IgD-negative memory B cell (primary cell): ENCODE measurements at regions not wholly inside any gene's neighbourhood (a gene's known extent, or its start where the extent isn't known, plus 50 kb on each side); places are given as distances from the start of the nearest gene placed in this dataset.

Source experiments
- H3K27ac Mint-ChIP-seq, 3 donors: one replicate each; pipeline ENCODE4 v1.8.0; 2020 to 2022; ENCODE audit warnings: mild to moderate bottlenecking in 3 of 3, mixed read lengths in 3 of 3, moderate library complexity in 1 of 3
- H3K27me3 Mint-ChIP-seq: one replicate; pipeline ENCODE4 v1.8.0; 2021; ENCODE audit warnings: mixed read lengths
- H3K36me3 Mint-ChIP-seq: one replicate; pipeline ENCODE4 v1.8.0; 2020; ENCODE audit warnings: mild to moderate bottlenecking, mixed read lengths
- H3K4me1 Mint-ChIP-seq, 3 donors: one replicate each; pipeline ENCODE4 v1.8.0; 2020 to 2022; ENCODE audit warnings: mixed read lengths in 3 of 3, mild to moderate bottlenecking in 1 of 3
- H3K4me3 Mint-ChIP-seq, 4 donors: one replicate each; pipeline ENCODE4 v1.8.0; 2020 to 2022; ENCODE audit warnings: mild to moderate bottlenecking in 4 of 4, mixed read lengths in 4 of 4, moderate library complexity in 3 of 4
- H3K9me3 Mint-ChIP-seq, 3 donors: one replicate each; pipeline ENCODE4 v1.8.0; 2020 to 2021; ENCODE audit warnings: mixed read lengths in 3 of 3, mild to moderate bottlenecking in 1 of 3

GRCh38 chr12:115011703-115012102 lies 327.7 kb upstream of the TBX3 start:
- Mint-ChIP-seq H3K36me3 (no peaks in the 10 kb centered on the region), H3K4me3 (no peak overlapping the region), H3K27me3 (peaks cover 3% of the 10 kb centered on the region), H3K27ac (no peak overlapping the region), H3K9me3 (peaks cover 1 to 18% (median 7%) of the 10 kb centered on the region in 3 donors), H3K4me1 (peaks cover 0 to 3% (median 0%) of the 10 kb centered on the region in 3 donors)

DNA sequence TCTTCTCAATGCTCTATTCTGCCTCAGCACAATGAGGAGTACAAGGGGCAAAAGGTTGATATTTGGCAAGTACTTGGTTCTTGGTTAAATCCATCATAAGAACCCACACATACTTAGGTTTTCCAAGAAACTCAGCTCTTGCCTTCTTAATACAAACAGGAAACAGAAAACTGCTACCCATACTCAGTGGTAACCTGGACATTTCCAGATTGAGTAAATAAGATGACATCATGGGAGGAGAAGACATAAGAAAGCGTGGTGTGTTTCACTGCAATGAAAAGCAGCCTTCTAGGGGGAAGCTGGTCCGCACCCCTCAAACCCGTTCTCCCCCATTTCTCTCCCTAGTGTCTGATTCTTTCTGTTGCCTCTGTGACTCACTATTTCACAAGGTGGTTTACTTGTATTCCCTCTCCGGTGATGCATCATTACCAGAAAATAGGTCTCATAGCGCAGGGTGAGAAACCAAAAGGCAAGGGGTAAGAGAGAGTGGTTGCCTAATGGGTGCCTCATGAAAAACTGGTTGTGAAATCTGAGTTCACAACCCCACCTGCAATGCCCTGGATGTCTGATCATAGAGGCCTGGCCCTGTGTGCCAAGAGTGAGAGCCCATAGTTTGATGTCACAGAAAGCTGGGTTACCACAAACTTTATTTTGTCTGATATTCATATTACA lies 326.5 kb upstream of the TBX3 start:
- peak overlapping the region in 1 of 3 donors; percentile 7 for H3K27ac Mint-ChIP-seq
- H3K4me1 Mint-ChIP-seq = peaks cover 0 to 3% (median 0%) of the 10 kb centered on the region in 3 donors
- no peak overlapping the region for H3K4me3 Mint-ChIP-seq
- peaks cover 1 to 18% (median 7%) of the 10 kb centered on the region in 3 donors for H3K9me3 Mint-ChIP-seq
- H3K36me3 Mint-ChIP-seq = no peaks in the 10 kb centered on the region
- peaks cover 7% of the 10 kb centered on the region for H3K27me3 Mint-ChIP-seq

GRCh38 chr12:115008929-115009328 lies 325.0 kb upstream of the TBX3 start:
- H3K27ac Mint-ChIP-seq = no peak overlapping the region
- H3K27me3 Mint-ChIP-seq = peaks cover 7% of the 10 kb centered on the region
- H3K4me1 Mint-ChIP-seq = peaks cover 0 to 3% (median 0%) of the 10 kb centered on the region in 3 donors
- no peaks in the 10 kb centered on the region for H3K36me3 Mint-ChIP-seq
- peaks cover 1 to 18% (median 7%) of the 10 kb centered on the region in 3 donors for H3K9me3 Mint-ChIP-seq
- no peak overlapping the region for H3K4me3 Mint-ChIP-seq

GRCh38 chr12:115004470-115005146 lies 320.6 kb upstream of the TBX3 start:
- peaks cover 0 to 4% (median 0%) of the 10 kb centered on the region in 3 donors for H3K9me3 Mint-ChIP-seq
- H3K36me3 Mint-ChIP-seq = no peaks in the 10 kb centered on the region
- no peak overlapping the region for H3K27ac Mint-ChIP-seq

DNA sequence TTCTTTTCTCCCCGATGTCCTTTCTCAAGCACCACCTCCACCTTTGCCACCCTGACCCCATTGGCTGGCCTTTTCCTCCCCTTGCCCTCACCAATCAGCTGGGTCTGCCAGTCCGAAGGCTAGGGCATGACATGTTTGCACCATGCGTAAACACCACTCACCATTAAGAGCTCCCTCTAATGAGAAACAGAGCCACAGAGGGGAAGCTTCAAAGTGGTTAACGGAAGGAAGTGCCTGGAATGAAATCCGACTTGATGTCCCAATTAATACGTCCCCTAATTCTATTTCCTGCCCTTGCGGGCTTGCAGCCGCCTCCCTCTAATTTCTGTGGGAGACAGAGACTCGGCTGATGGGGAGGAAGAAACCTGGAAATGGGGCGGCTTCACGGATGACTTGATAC lies 318.5 kb upstream of the TBX3 start:
- no peak overlapping the region for H3K4me3 Mint-ChIP-seq
- H3K27ac Mint-ChIP-seq = no peak overlapping the region
- no peaks in the 10 kb centered on the region for H3K36me3 Mint-ChIP-seq
- H3K27me3 Mint-ChIP-seq = peaks cover 6% of the 10 kb centered on the region
- peaks cover 0 to 7% (median 0%) of the 10 kb centered on the region in 3 donors for H3K9me3 Mint-ChIP-seq
- H3K4me1 Mint-ChIP-seq = peaks cover 0 to 5% (median 0%) of the 10 kb centered on the region in 3 donors

More at GRCh38 chr12:115004470-115005146, 320.6 kb upstream of the TBX3 start:
- H3K4me1 Mint-ChIP-seq = peaks cover 0 to 7% (median 0%) of the 10 kb centered on the region in 3 donors
- peaks cover 6% of the 10 kb centered on the region for H3K27me3 Mint-ChIP-seq
- no peak overlapping the region for H3K4me3 Mint-ChIP-seq

- H3K36me3 Mint-ChIP-seq = no peaks in the 10 kb centered on the region
- H3K27ac Mint-ChIP-seq = no peak overlapping the region
- peaks cover 6% of the 10 kb centered on the region for H3K27me3 Mint-ChIP-seq
- H3K4me1 Mint-ChIP-seq = peaks cover 0 to 5% (median 0%) of the 10 kb centered on the region in 3 donors
- peaks cover 0 to 7% (median under 1%) of the 10 kb centered on the region in 3 donors for H3K9me3 Mint-ChIP-seq
- no peak overlapping the region for H3K4me3 Mint-ChIP-seq
These were observed 317.7 kb upstream of the TBX3 start for GRCh38 chr12:115001571-115002180.

- H3K4me3 Mint-ChIP-seq = peak overlapping the region in 1 of 4 donors; percentile 55
- H3K27ac Mint-ChIP-seq = no peak overlapping the region
These were observed 316.1 kb upstream of the TBX3 start for GRCh38 chr12:115000038-115000437.

GRCh38 chr12:114998750-114999128 lies 314.8 kb upstream of the TBX3 start:
- peaks cover 0 to 5% (median 0%) of the 10 kb centered on the region in 3 donors for H3K4me1 Mint-ChIP-seq
- H3K9me3 Mint-ChIP-seq = peaks cover 1 to 9% (median 8%) of the 10 kb centered on the region in 3 donors
- no peaks in the 10 kb centered on the region for H3K36me3 Mint-ChIP-seq
- peaks cover 4% of the 10 kb centered on the region for H3K27me3 Mint-ChIP-seq
- H3K4me3 Mint-ChIP-seq = no peak overlapping the region
- H3K27ac Mint-ChIP-seq = no peak overlapping the region

More at GRCh38 chr12:115000038-115000437, 316.1 kb upstream of the TBX3 start:
- Mint-ChIP-seq H3K27me3 (peaks cover 4% of the 10 kb centered on the region), H3K4me1 (peaks cover 0 to 5% (median 0%) of the 10 kb centered on the region in 3 donors), H3K36me3 (no peaks in the 10 kb centered on the region), H3K9me3 (peaks cover 0 to 10% (median 5%) of the 10 kb centered on the region in 3 donors)

GRCh38 chr12:114998118-114998749 lies 314.3 kb upstream of the TBX3 start:
- Mint-ChIP-seq H3K36me3 (no peaks in the 10 kb centered on the region), H3K9me3 (peaks cover 1 to 9% (median 8%) of the 10 kb centered on the region in 3 donors), H3K4me3 (no peak overlapping the region), H3K27ac (no peak overlapping the region), H3K4me1 (peaks cover 0 to 5% (median 0%) of the 10 kb centered on the region in 3 donors), H3K27me3 (peaks cover 4% of the 10 kb centered on the region)

- Mint-ChIP-seq H3K4me1 (peaks cover 0 to 5% (median 0%) of the 10 kb centered on the region in 3 donors), H3K4me3 (no peak overlapping the region), H3K9me3 (peaks cover 1 to 9% (median 9%) of the 10 kb centered on the region in 3 donors), H3K27ac (no peak overlapping the region), H3K27me3 (peaks cover 2% of the 10 kb centered on the region), H3K36me3 (no peaks in the 10 kb centered on the region)
These were observed 312.4 kb upstream of the TBX3 start for GRCh38 chr12:114996382-114996781.

DNA sequence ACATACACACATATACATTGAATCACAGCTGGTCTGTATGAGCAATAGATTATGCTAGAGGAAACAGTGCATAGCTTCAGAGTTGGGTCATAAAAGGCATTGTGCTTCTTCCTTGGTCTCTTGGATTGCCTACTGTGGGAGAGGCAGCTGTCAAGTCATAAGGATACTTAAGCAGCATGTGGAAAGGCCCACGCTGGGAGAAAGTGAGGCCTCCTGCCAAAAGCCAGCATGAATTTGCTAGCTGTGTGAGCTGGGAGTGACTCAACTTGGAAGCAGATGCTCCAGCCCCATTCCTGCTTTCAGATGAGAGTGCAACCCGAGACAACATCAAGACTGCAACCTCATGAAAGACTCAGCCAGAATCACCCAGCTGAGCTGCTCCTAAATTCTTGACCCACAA lies 311.9 kb upstream of the TBX3 start:
- Mint-ChIP-seq H3K4me3 (no peak overlapping the region), H3K9me3 (peaks cover 1 to 9% (median 7%) of the 10 kb centered on the region in 3 donors), H3K4me1 (peaks cover 0 to 5% (median 0%) of the 10 kb centered on the region in 3 donors), H3K36me3 (no peaks in the 10 kb centered on the region), H3K27ac (no peak overlapping the region), H3K27me3 (peaks cover 2% of the 10 kb centered on the region)

- H3K36me3 Mint-ChIP-seq = peaks cover 3% of the 10 kb centered on the region
- H3K4me1 Mint-ChIP-seq = no peaks in the 10 kb centered on the region
- H3K27me3 Mint-ChIP-seq = peaks cover 2% of the 10 kb centered on the region
- H3K9me3 Mint-ChIP-seq = peaks cover 3 to 15% (median 4%) of the 10 kb centered on the region in 3 donors
- H3K27ac Mint-ChIP-seq = no peak overlapping the region
- no peak overlapping the region for H3K4me3 Mint-ChIP-seq
These were observed 309.2 kb upstream of the TBX3 start for GRCh38 chr12:114993165-114993564.

DNA sequence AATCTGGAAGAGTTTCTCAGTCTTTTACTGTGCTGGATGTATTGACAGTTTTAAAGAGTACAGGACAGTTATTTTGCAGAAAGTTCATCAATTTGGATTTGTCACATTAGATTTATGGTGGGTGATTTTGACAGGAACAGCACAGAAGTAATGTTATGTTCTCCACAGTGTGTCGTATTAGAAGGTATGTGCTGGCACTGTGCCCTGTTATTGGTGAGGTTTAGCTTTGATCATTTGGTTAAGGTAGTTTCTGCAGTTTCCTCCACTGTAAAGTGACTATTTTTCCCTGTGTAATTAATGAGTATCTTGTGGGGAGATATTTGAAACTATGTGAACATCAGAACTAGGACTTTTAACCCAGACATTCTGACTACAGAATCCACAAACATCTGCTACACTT lies 308.5 kb upstream of the TBX3 start:
- Mint-ChIP-seq H3K27ac (no peak overlapping the region), H3K4me3 (no peak overlapping the region), H3K4me1 (no peaks in the 10 kb centered on the region), H3K9me3 (peaks cover 3 to 15% (median 4%) of the 10 kb centered on the region in 3 donors), H3K27me3 (peaks cover 2% of the 10 kb centered on the region), H3K36me3 (peaks cover 3% of the 10 kb centered on the region)

- Mint-ChIP-seq H3K4me1 (no peaks in the 10 kb centered on the region), H3K27me3 (no peaks in the 10 kb centered on the region), H3K9me3 (peaks cover 1 to 10% (median 3%) of the 10 kb centered on the region in 3 donors), H3K27ac (no peak overlapping the region), H3K4me3 (peak overlapping the region in 1 of 4 donors; percentile 15), H3K36me3 (peaks cover 3% of the 10 kb centered on the region)
These were observed 306.4 kb upstream of the TBX3 start for GRCh38 chr12:114990381-114990780.

DNA sequence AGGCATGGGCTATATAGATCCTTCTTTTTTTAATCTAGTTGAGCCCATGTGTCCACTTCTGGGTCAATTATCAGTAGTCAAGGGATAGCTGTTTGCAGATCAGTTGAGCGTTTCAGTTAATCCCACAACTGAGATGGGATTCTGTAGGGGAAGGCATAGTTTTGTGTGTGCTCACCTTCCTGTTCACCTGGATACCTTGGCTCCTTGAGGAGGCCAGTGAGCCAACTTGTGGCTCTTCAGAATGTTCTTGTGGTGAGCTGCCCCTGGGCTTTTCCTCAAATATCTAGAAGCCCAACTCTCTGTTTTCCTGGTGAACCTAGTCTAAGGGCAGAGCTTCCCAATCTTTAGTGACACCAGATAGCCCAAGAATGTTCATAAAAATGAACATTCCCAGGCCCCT lies 302.9 kb upstream of the TBX3 start:
- Mint-ChIP-seq H3K4me3 (no peak overlapping the region), H3K27me3 (no peaks in the 10 kb centered on the region), H3K27ac (no peak overlapping the region), H3K9me3 (peaks cover 2 to 6% (median 5%) of the 10 kb centered on the region in 3 donors), H3K36me3 (peaks cover 3% of the 10 kb centered on the region), H3K4me1 (no peaks in the 10 kb centered on the region)
